GM19099 (cell line): ENCODE measurements at regions not wholly inside any gene's neighbourhood (a gene's known extent, or its start where the extent isn't known, plus 50 kb on each side); places are given as distances from the start of the nearest gene placed in this dataset.

ENCODE experiments used
- POLR2A ChIP-seq: IDR thresholded peaks from 3 replicates; pipeline ENCODE4 v1.6.1; 2011; ENCODE audit warnings: low read depth; ENCODE audit not compliant: insufficient read length; ENCODE audit errors: extremely low read depth

- no peak for TF ChIP-seq POLR2A
Measured at GRCh38 chr5:167417662-167418061, 873.8 kb upstream of the WWC1 start.

- TF ChIP-seq POLR2A: no peak
Measured at GRCh38 chr5:167425161-167425560, 866.3 kb upstream of the WWC1 start.

GRCh38 chr5:167426501-167426900, 864.9 kb upstream of the WWC1 start:
- TF ChIP-seq POLR2A: no peak

- no peak for TF ChIP-seq POLR2A
Measured at GRCh38 chr5:167440846-167441245, 850.6 kb upstream of the WWC1 start.

GRCh38 chr5:167442922-167443321, 848.5 kb upstream of the WWC1 start:
- TF ChIP-seq POLR2A: no peak

- no peak for TF ChIP-seq POLR2A
Measured at GRCh38 chr5:167447466-167448375, 843.7 kb upstream of the WWC1 start.

- TF ChIP-seq POLR2A: no peak
Measured at GRCh38 chr5:167448376-167448775, 843.1 kb upstream of the WWC1 start.

GRCh38 chr5:167451076-167451475, 840.4 kb upstream of the WWC1 start:
- TF ChIP-seq POLR2A: no peak

- TF ChIP-seq POLR2A: no peak
Measured at GRCh38 chr5:167452136-167452535, 839.3 kb upstream of the WWC1 start.

GRCh38 chr5:167453246-167454030, 838.0 kb upstream of the WWC1 start:
- TF ChIP-seq POLR2A: no peak

GRCh38 chr5:167458412-167458811, 833.0 kb upstream of the WWC1 start:
- no peak for TF ChIP-seq POLR2A

GRCh38 chr5:167460449-167461020, 830.9 kb upstream of the WWC1 start:
- TF ChIP-seq POLR2A: no peak

- TF ChIP-seq POLR2A: no peak
Measured at GRCh38 chr5:167463939-167464338, 827.5 kb upstream of the WWC1 start.

GRCh38 chr5:167466992-167467391, 824.5 kb upstream of the WWC1 start:
- TF ChIP-seq POLR2A: no peak

- TF ChIP-seq POLR2A: no peak
Measured at GRCh38 chr5:167472566-167473108, 818.8 kb upstream of the WWC1 start.
